SK-N-MC (cell line): ENCODE measurements at regions not wholly inside any gene's neighbourhood (a gene's known extent, or its start where the extent isn't known, plus 50 kb on each side); places are given as distances from the start of the nearest gene placed in this dataset.

Experiments used
- EZH2 ChIP-seq: fragments of 200-600 bp; sonication (generic); IDR thresholded peaks from one replicate; pipeline ENCODE4 v1.6.1; 2017; ENCODE audit warnings: antibody characterized with exemption
- POLR2AphosphoS5 ChIP-seq: IDR thresholded peaks from 2 replicates; pipeline ENCODE4 v1.6.1; 2012; ENCODE audit warnings: mild to moderate bottlenecking, low read depth, low read length, borderline replicate concordance

GRCh38 chr19:28414748-28415147, 798.2 kb downstream of the UQCRFS1 start:
- TF ChIP-seq EZH2 (no peak), POLR2AphosphoS5 (no peak)
